ENCODE measurements at regions not wholly inside any gene's neighbourhood (a gene's known extent, or its start where the extent isn't known, plus 50 kb on each side); places are given as distances from the start of the nearest gene placed in this dataset.

- TF ChIP-seq CTCF (IDR thresholded peaks at IDR 0.05) (no peak), POLR2A (IDR thresholded peaks at IDR 0.05) (no peak)
These were observed 74.6 kb upstream of the CD93 start for GRCh38 chr20:23160536-23161243.

All from right lobe of liver (tissue), 4 donors.